Superior temporal gyrus (tissue), 1 donor: ENCODE measurements at regions not wholly inside any gene's neighbourhood (a gene's known extent, or its start where the extent isn't known, plus 50 kb on each side); places are given as distances from the start of the nearest gene placed in this dataset.
"Not testable (repeated sequence)": the region's sequence is repeated elsewhere in the genome, so short reads cannot be mapped to it uniquely, and the experiment has no call there.

Experiments used
- DNase-seq: peaks from one replicate; pipeline ENCODE4 v3.0.0-alpha.2; 2016; ENCODE audit errors: extremely low spot score

- no peak for DNase-seq
These were observed 195.7 kb upstream of the KCNMB2 start for GRCh38 chr3:178340506-178340905.

GRCh38 chr3:178341636-178342035 lies 194.6 kb upstream of the KCNMB2 start:
- DNase-seq = no peak

GRCh38 chr3:178342111-178342510 lies 194.1 kb upstream of the KCNMB2 start:
- no peak for DNase-seq

GRCh38 chr3:178343433-178344038 lies 192.7 kb upstream of the KCNMB2 start:
- no peak for DNase-seq

- DNase-seq = no peak
These were observed 190.3 kb upstream of the KCNMB2 start for GRCh38 chr3:178345944-178346343.

GRCh38 chr3:178348561-178349217 lies 187.5 kb upstream of the KCNMB2 start:
- not testable (repeated sequence) for DNase-seq

- not testable (repeated sequence) for DNase-seq
These were observed 187.0 kb upstream of the KCNMB2 start for GRCh38 chr3:178349218-178349596.

- no peak for DNase-seq
These were observed 185.5 kb upstream of the KCNMB2 start for GRCh38 chr3:178350763-178351162.

- no peak for DNase-seq
These were observed 183.8 kb upstream of the KCNMB2 start for GRCh38 chr3:178352326-178353005.

- no peak for DNase-seq
These were observed 183.1 kb upstream of the KCNMB2 start for GRCh38 chr3:178353006-178353694.

GRCh38 chr3:178359728-178360127 lies 176.5 kb upstream of the KCNMB2 start:
- no peak for DNase-seq

- DNase-seq = not testable (repeated sequence)
These were observed 173.2 kb upstream of the KCNMB2 start for GRCh38 chr3:178363048-178363447.

- no peak for DNase-seq
These were observed 168.2 kb upstream of the KCNMB2 start for GRCh38 chr3:178367817-178368617.

GRCh38 chr3:178369006-178369405 lies 167.2 kb upstream of the KCNMB2 start:
- no peak for DNase-seq

GRCh38 chr3:178369811-178370210 lies 166.4 kb upstream of the KCNMB2 start:
- no peak for DNase-seq

GRCh38 chr3:178370387-178370786 lies 165.8 kb upstream of the KCNMB2 start:
- DNase-seq = no peak

- no peak for DNase-seq
These were observed 154.7 kb upstream of the KCNMB2 start for GRCh38 chr3:178381555-178381954.

GRCh38 chr3:178381971-178382448 lies 154.2 kb upstream of the KCNMB2 start:
- DNase-seq = no peak

- no peak for DNase-seq
These were observed 153.7 kb upstream of the KCNMB2 start for GRCh38 chr3:178382449-178383061.

- peak; percentile 60 for DNase-seq
These were observed 151.7 kb upstream of the KCNMB2 start for GRCh38 chr3:178384321-178385230.
